GM21526 (cell line): ENCODE measurements at regions not wholly inside any gene's neighbourhood (a gene's known extent, or its start where the extent isn't known, plus 50 kb on each side); places are given as distances from the start of the nearest gene placed in this dataset.
"Not testable (repeated sequence)": the region's sequence is repeated elsewhere in the genome, so short reads cannot be mapped to it uniquely, and the experiment has no call there.

Experiments
- ATAC-seq: cut with Tn5 transposase; IDR thresholded peaks from one replicate; pipeline ENCODE4 v1.9.1; 2021; ENCODE audit warnings: moderate library complexity; ENCODE audit not compliant: unreplicated experiment, low FRiP score

GRCh38 chr20:12555849-12556248, 452.9 kb upstream of the SPTLC3 start:
- ATAC-seq: not testable (repeated sequence)

DNA sequence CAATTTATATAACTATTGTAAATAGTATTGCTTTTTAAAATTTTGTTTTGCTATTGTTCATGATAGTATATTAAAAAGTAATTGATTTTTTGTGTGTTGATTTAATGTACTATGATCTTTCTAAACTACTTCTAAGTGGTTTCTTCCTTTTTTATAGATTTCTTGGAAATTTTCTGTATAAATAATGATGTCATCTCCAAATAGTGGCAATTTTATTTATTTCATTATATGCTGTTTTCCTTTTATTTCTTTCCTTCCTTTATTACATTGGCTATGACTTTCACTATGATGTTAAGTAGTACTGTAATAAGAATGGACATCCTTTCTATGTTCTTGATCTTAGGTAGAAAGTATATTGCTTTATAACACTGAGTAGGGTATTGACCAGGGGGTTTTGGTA, 451.5 kb upstream of the SPTLC3 start:
- no peak for ATAC-seq

DNA sequence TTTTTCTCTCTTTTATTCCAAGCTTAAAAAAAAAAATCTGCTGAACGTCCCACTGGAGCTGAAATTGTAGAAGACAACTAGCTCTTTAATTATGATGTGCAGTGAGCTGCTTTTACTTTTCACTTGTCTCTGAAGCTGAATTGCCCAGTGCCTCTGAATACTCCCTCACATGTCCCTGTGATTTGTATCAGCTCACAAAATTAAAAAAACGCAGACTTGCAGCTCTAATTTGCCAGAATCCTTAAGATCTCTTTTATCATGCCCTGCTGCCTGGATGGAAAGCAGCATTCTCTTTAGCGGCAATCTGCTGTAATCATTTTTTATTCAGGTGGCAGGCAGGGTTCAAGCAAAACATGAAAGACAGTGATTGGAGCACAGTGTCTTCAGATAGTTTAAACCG, 443.8 kb upstream of the SPTLC3 start:
- ATAC-seq: no peak

DNA sequence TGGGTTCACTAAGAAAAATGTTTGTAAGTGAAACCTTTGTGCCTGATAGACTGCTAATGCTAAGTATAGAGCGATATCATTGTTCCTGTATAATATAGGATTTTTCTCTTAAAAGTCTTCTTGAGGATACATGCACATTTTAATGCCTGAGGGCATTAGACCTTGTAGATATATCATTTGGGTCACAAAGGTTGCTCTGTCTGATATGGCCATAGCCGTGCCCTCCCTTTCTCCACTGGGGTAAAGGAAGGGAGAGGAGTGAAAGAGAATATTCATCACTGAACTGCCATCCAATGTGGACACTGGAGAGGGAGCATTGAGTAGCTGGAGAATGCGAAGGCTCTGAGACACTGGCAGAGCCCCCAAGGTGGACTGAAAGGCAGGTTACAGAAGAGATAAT, 442.2 kb upstream of the SPTLC3 start:
- no peak for ATAC-seq

GRCh38 chr20:12570371-12570770, 438.4 kb upstream of the SPTLC3 start:
- no peak for ATAC-seq

DNA sequence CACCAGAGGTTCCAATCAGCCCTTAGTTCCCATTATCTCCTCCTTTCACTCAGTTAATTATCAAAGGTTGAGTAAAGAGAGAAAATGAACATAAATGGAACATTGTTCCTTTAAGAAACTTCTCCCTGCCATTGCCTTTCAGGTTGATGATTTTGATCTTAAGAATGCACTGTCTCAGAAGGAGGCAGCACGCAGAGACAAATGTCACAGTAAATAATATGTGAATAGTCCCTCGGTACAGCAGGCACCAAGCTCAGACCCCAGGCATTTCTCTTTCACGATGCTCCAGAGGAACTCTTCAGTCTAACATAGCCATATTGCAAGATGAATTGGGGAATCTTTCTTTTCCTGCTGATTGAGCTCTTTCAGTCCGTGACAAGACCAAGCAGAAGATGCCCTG, 435.3 kb upstream of the SPTLC3 start:
- ATAC-seq: no peak

DNA sequence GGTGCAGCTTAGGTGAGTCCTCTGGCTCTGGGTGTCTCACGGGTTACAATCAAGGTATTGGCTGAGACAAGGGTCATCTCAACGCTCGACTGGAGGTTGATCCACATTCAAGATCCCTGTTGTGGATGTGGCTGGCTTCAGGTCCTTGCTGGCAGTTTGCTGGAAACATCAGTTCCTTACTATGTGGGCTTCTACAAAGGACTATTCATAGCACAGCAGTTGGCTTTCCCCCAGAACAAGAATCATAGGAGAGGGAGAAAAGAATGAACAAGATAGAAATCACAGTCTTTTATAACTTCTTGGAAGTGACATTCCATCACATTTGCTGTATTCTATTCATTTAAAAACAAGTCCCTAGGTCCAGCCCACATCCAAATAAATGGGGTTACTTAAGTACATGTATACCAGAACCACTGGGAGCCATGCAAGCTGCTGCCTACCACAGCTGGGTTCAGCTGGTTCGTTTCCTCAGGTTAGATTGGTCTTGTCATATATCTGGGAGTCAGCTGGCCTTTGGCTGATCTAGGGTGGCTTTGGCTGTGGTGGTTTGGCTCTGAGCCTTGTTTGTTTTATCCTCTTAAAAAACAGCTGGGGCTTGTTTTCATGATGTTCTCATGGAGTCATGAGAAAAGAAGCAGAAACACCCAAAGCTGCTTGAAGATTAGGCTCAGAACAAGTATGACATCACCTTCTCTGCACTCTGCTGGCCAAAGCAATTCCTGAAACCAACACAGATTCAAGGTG, 433.2 kb upstream of the SPTLC3 start:
- no peak for ATAC-seq

- ATAC-seq: no peak
Measured at GRCh38 chr20:12577213-12577612, 431.6 kb upstream of the SPTLC3 start.

DNA sequence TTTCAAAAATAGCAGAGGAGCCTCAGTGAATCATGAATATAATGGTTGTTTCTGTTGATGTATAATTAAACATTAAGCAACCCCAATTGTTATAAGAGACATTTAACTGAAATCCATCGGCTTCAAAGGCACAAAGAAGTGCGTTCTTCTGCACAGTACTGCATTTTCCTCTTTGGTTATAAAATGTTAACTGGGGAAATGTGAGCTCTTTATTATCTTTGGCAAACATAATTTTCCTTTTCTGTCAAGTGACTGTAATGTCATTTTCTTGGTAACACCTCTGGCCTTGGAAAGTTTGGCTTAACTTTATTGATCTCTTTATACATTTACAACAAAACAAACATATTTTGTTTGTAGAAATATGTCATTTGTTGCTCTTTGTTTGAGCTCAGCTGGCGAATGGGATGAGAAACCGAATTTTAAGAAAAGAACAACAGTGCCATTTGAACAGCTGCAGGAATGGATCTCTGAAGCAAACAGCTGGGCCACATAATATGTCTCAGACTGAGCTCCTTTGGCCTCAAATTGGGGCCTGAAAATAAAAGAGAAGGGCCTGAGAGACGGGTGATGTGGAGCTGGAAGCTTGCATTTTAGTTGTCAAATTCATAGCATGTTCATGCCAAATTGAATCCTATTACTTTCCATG, 427.0 kb upstream of the SPTLC3 start:
- no peak for ATAC-seq

DNA sequence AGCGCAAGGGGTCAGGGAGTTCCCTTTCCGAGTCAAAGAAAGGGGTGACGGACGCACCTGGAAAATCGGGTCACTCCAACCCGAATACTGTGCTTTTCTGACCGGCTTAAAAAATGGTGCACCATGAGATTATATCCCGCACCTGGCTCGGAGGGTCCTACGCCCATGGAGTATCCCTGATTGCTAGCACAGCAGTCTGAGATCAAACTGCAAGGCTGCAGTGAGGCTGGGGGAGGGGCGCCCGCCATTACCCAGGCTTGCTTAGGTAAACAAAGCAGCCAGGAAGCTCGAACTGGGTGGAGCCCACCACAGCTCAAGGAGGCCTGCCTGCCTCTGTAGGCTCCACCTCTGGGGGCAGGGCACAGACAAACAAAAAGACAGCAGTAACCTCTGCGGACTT, 426.1 kb upstream of the SPTLC3 start:
- ATAC-seq: not testable (repeated sequence)

GRCh38 chr20:12591949-12592470, 416.8 kb upstream of the SPTLC3 start:
- no peak for ATAC-seq

DNA sequence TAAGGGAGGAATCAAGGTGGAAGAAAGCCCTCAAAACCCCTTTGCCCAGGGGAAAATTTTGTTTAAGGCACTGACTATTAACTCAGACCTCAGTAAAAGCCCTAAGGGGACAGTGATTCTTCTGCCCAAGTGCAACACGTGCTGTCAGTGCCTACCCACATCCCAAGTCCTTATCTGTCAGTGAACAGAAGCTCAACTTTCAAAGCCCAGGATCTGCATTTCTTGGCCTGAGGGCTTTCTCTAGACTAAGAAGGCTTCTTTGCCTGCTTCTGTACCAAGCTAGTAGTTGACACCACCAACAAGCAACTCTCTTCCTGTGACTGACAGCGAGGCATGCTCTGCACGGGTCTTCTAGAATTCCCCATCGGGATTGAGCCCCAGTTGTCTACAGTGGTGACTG, 416.0 kb upstream of the SPTLC3 start:
- no peak for ATAC-seq

- ATAC-seq: no peak
Measured at GRCh38 chr20:12593342-12593873, 415.4 kb upstream of the SPTLC3 start.

- no peak for ATAC-seq
Measured at GRCh38 chr20:12594410-12595088, 414.2 kb upstream of the SPTLC3 start.

- no peak for ATAC-seq
Measured at GRCh38 chr20:12595841-12596240, 412.9 kb upstream of the SPTLC3 start.

- no peak for ATAC-seq
Measured at GRCh38 chr20:12596863-12597262, 411.9 kb upstream of the SPTLC3 start.

DNA sequence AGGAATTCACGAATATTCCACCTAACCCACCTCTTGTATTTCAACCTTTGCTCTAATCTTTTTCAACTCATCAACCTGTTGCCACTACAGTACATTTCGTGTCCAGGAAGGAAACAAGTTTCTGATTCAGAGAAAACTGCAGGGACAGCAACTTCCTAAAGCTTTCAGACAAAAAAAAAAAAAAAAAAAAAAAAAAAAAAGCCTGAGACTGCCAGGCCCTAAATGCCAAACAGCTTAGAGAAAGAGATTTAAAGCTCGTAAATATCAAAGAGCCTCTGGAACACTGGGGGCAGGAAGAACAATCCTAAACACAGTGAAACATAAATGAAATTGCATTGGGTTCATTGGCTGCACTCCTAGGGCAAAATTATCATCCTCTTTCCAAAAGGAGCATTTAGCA, 411.2 kb upstream of the SPTLC3 start:
- ATAC-seq: no peak

DNA sequence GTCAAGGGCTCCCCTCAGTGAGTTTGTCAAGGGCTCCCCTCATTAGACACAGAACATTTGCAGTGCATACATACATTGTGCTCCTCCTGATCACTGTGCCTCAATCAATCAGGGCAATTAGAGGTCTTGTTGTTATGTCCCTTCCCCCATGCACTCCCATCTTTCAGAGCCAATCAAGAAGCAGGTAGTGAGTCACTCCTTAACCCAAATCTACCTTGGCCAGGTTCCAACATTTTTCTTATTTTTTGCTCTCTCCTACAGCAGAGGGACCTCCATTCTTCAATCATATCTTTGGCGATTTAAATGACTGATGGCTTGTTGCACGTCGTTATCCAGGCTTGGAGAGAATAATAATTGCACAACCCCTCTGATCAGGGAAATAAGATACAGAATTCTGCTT, 409.9 kb upstream of the SPTLC3 start:
- ATAC-seq: no peak

DNA sequence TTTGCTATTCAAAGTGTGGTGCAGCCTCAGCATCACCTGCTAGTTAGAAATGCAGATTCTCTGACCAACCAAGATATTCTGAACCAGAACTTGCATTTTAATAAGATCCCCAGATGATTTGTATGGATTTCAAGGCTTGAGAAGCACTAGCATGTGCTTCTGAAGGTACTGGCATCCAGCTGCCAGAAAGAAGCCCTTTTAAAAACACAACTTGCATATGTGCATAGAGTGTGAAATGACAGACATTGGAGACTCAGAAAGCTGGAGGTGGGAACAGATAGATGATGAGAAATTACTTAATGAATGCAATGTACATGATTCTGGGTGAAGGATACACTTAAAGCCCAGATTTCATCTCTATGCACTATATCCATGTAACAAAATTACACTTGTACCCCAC, 409.3 kb upstream of the SPTLC3 start:
- ATAC-seq: no peak

GRCh38 chr20:12605751-12606150, 403.0 kb upstream of the SPTLC3 start:
- ATAC-seq: no peak

GRCh38 chr20:12610871-12611270, 397.9 kb upstream of the SPTLC3 start:
- no peak for ATAC-seq
